Hypothalamus (tissue), 51 donors: ENCODE measurements at regions not wholly inside any gene's neighbourhood (a gene's known extent, or its start where the extent isn't known, plus 50 kb on each side); places are given as distances from the start of the nearest gene placed in this dataset.
"Not testable (repeated sequence)": the region's sequence is repeated elsewhere in the genome, so short reads cannot be mapped to it uniquely, and the experiment has no call there.

Experiments used
- DNase-seq, 51 donors: peaks; one replicate each; lab custom pipeline; 2025; lab: John Stamatoyannopoulos, UW

- peak in 6 of 51 donors; percentile 0 to 49 (median 6) for DNase-seq
Measured at GRCh38 chr4:112031712-112032328, 113.4 kb upstream of the FAM241A start.

- DNase-seq, result no peak
Measured at GRCh38 chr4:112036886-112037285, 108.4 kb upstream of the FAM241A start.

- DNase-seq, result no peak
Measured at GRCh38 chr4:112038861-112039260, 106.4 kb upstream of the FAM241A start.

- DNase-seq, result not testable (repeated sequence)
Measured at GRCh38 chr4:112049119-112049518, 96.1 kb upstream of the FAM241A start.

- DNase-seq, result no peak
Measured at GRCh38 chr4:112053825-112054350, 91.4 kb upstream of the FAM241A start.

- no peak for DNase-seq
Measured at GRCh38 chr4:112055100-112055499, 90.2 kb upstream of the FAM241A start.

- no peak for DNase-seq
Measured at GRCh38 chr4:112057470-112057869, 87.8 kb upstream of the FAM241A start.

- DNase-seq, result no peak
Measured at GRCh38 chr4:112058433-112058832, 86.8 kb upstream of the FAM241A start.

GRCh38 chr4:112060212-112060611 lies 85.0 kb upstream of the FAM241A start:
- DNase-seq, result no peak

GRCh38 chr4:112061207-112061817 lies 83.9 kb upstream of the FAM241A start:
- no peak for DNase-seq

GRCh38 chr4:112063260-112063659 lies 82.0 kb upstream of the FAM241A start:
- DNase-seq, result no peak

GRCh38 chr4:112069110-112069509 lies 76.1 kb upstream of the FAM241A start:
- DNase-seq, result no peak

- no peak for DNase-seq
Measured at GRCh38 chr4:112073181-112073580, 72.1 kb upstream of the FAM241A start.

- peak in 1 of 51 donors; percentile 1 for DNase-seq
Measured at GRCh38 chr4:112075129-112075753, 70.0 kb upstream of the FAM241A start.

- DNase-seq, result no peak
Measured at GRCh38 chr4:112075906-112076305, 69.3 kb upstream of the FAM241A start.

GRCh38 chr4:112076919-112077608 lies 68.2 kb upstream of the FAM241A start:
- DNase-seq, result no peak

GRCh38 chr4:112077743-112078142 lies 67.5 kb upstream of the FAM241A start:
- DNase-seq, result no peak

- no peak for DNase-seq
Measured at GRCh38 chr4:112082954-112083586, 62.2 kb upstream of the FAM241A start.

- no peak for DNase-seq
Measured at GRCh38 chr4:112083587-112084347, 61.5 kb upstream of the FAM241A start.
